Sigmoid colon (tissue), 4 donors: ENCODE measurements at regions not wholly inside any gene's neighbourhood (a gene's known extent, or its start where the extent isn't known, plus 50 kb on each side); places are given as distances from the start of the nearest gene placed in this dataset.

ENCODE experiments used
- CTCF ChIP-seq, 4 experiments: fragments of 450-650 bp in 3 of 4; fragments of 200-600 bp in 1 of 4; IDR thresholded peaks; one replicate each; pipeline ENCODE4 v1.5.1; 2016 to 2019; ENCODE audit warnings: antibody characterized with exemption in 4 of 4, mild to moderate bottlenecking in 3 of 4, moderate library complexity in 2 of 4
- EP300 ChIP-seq, 4 donors: sonication (generic); formaldehyde crosslinking; IDR thresholded peaks; one replicate each; pipeline ENCODE4 v1.6.1; 2017; ENCODE audit warnings: antibody characterized with exemption in 4 of 4
- POLR2A ChIP-seq, 2 donors: fragments of 450-650 bp; IDR thresholded peaks; one replicate each; pipeline ENCODE4 v1.6.1; 2016; ENCODE audit warnings: antibody characterized with exemption in 2 of 2, mild to moderate bottlenecking in 2 of 2, moderate library complexity in 2 of 2
- POLR2AphosphoS5 ChIP-seq, 4 donors: sonication (generic); formaldehyde crosslinking; IDR thresholded peaks; one replicate each; pipeline ENCODE4 v1.6.1; 2017; ENCODE audit warnings: antibody characterized with exemption in 4 of 4

GRCh38 chr9:22244139-22245011, 202.2 kb upstream of the DMRTA1 start:
- no peak for TF ChIP-seq POLR2A (IDR thresholded peaks at IDR 0.05)
- TF ChIP-seq CTCF (IDR thresholded peaks at IDR 0.05) = no peak
- TF ChIP-seq POLR2AphosphoS5 (IDR thresholded peaks at IDR 0.05) = no peak
- no peak for TF ChIP-seq EP300 (IDR thresholded peaks at IDR 0.05)
